Lung (tissue), 11 donors: ENCODE measurements at regions not wholly inside any gene's neighbourhood (a gene's known extent, or its start where the extent isn't known, plus 50 kb on each side); places are given as distances from the start of the nearest gene placed in this dataset.
A peak's percentile ranks its signal among the peaks of the same experiment; 100 is the strongest.

Source experiments
- ATAC-seq: fragments of 200-7000 bp; cut with Tn5 transposase; one replicate; pipeline ENCODE4 v1.9.1; 2020; ENCODE audit warnings: moderate number of reproducible peaks; ENCODE audit not compliant: insufficient read depth, low FRiP score
- DNase-seq, 3 donors: peaks; one replicate each; pipeline ENCODE4 v3.0.0-alpha.2; 2013 to 2017
- H3K27ac ChIP-seq, 2 donors: one replicate each; pipeline ENCODE4 v1.5.1; 2013; ENCODE audit warnings: mild to moderate bottlenecking in 2 of 2, moderate library complexity in 2 of 2, control low read depth in 1 of 2, inconsistent platforms in 1 of 2, low read depth in 1 of 2, low read length in 1 of 2
- H3K27me3 ChIP-seq, 3 donors: one replicate each; pipeline ENCODE4 v1.5.1; 2013; ENCODE audit warnings: low read length in 2 of 3; ENCODE audit not compliant: control insufficient read depth in 3 of 3, insufficient read depth in 3 of 3
- H3K36me3 ChIP-seq, 4 donors: one replicate each; pipeline ENCODE4 v1.5.1; 2013; ENCODE audit warnings: low read length in 4 of 4, mild to moderate bottlenecking in 1 of 4, moderate library complexity in 1 of 4; ENCODE audit not compliant: control insufficient read depth in 4 of 4, insufficient read depth in 4 of 4
- H3K4me1 ChIP-seq, 5 donors: one replicate each; pipeline ENCODE4 v1.5.1; 2013; ENCODE audit warnings: low read length in 5 of 5, mild to moderate bottlenecking in 2 of 5, moderate library complexity in 1 of 5; ENCODE audit not compliant: control insufficient read depth in 5 of 5, insufficient read depth in 5 of 5
- H3K4me3 ChIP-seq: one replicate; pipeline ENCODE4 v1.5.1; 2013; ENCODE audit warnings: mild to moderate bottlenecking, control low read depth, moderate library complexity
- H3K9ac ChIP-seq, 2 donors: one replicate each; pipeline ENCODE4 v1.5.1; 2013; ENCODE audit warnings: low read length in 2 of 2, control low read depth in 1 of 2; ENCODE audit not compliant: insufficient read depth in 1 of 2
- H3K9me3 ChIP-seq, 4 donors: one replicate each; pipeline ENCODE4 v1.5.1; 2013; ENCODE audit warnings: low read length in 3 of 4, mild to moderate bottlenecking in 1 of 4, moderate library complexity in 1 of 4; ENCODE audit not compliant: control insufficient read depth in 4 of 4, insufficient read depth in 3 of 4
- CTCF ChIP-seq: IDR thresholded peaks from 2 replicates; pipeline ENCODE4 v1.5.1; 2012; ENCODE audit warnings: mild to moderate bottlenecking; ENCODE audit errors: control extremely low read depth, extremely low read depth
- WGBS, 2 donors: extraction: QIAGEN DNeasy Blood & Tissue Kit; methylation state at CpG; one replicate each; pipeline ENCODE4 v1.1.7; 2013; 5-methylcytosine and 5-hydroxymethylcytosine counted together
- donor health status: control.
- donor health status: control.
- donor health status: Bipolar disorder and iron deficiency.
- donor health status: healthy.
- donor health status: DM: yes; HTN: yes; CAD: no.

DNA sequence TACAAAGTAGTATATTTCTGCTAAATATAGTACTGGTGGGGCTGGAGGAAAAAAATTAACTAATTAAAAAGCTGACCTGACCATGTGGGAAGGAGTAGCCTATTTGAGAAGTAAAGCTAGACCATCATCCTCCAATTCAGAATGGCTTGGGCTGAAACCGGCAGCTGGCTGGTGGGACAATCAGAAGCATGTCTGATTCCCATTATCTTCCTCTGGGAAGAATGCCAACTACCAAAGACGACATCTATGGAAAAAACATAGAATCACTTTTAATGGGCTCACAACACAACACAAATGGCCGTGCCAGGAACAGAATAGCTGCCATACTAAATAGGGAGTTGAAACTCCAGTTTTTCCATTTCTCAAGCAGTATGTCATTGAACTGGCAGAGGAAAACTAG, 120.4 kb upstream of the FREM2 start:
- ATAC-seq = no peak
- no peaks in the 10 kb centered on the region for H3K27me3 ChIP-seq
- TF ChIP-seq CTCF = no peak
- H3K9ac ChIP-seq = no peak overlapping the region
- DNase-seq = peak; percentile 44 to 87 (median 85)
- H3K9me3 ChIP-seq = peaks cover 0 to 3% (median 1%) of the 10 kb centered on the region in 4 donors
- H3K27ac ChIP-seq = no peak overlapping the region
- H3K36me3 ChIP-seq = no peaks in the 10 kb centered on the region
- H3K4me1 ChIP-seq = peaks cover 0 to 21% (median 0%) of the 10 kb centered on the region in 5 donors
- 62 to 66% methylated on average over 3 of the region's 3 CpGs for WGBS, 2 donors
- no peak overlapping the region for H3K4me3 ChIP-seq

DNA sequence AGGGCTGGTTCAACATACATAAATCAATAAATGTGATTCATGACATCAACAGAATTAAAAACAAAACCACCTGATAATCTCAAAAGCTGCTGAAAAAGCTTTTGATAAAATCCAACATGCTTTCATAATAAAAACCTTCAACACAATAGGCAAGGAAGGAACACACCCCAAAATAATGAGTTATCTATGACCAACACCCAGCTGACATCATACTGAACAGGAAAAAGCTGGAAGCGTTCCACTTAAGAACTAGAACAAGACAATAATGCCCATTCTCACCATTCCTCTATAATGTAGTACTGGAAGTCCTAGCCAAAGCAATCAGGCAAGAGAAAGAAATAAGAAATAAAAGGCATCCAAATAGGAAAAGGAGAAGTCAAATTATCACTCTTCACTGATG, 116.2 kb upstream of the FREM2 start:
- Histone ChIP-seq H3K9ac (no peak overlapping the region), H3K36me3 (no peaks in the 10 kb centered on the region), H3K27me3 (no peaks in the 10 kb centered on the region), H3K4me1 (peaks cover 0 to 17% (median 0%) of the 10 kb centered on the region in 5 donors), H3K9me3 (peaks cover 0 to 3% (median 1%) of the 10 kb centered on the region in 4 donors), H3K4me3 (no peak overlapping the region), H3K27ac (no peak overlapping the region)
- 70 to 85% methylated on average over 1 of the region's 1 CpG for WGBS, 2 donors
- ATAC-seq (no peak), DNase-seq (no peak)
- TF ChIP-seq CTCF = no peak

GRCh38 chr13:38575427-38575826, 111.5 kb upstream of the FREM2 start:
- TF ChIP-seq CTCF = no peak
- DNase-seq (no peak), ATAC-seq (no peak)
- Histone ChIP-seq H3K4me3 (no peak overlapping the region), H3K27ac (no peak overlapping the region), H3K9me3 (peaks cover 0 to 3% (median 0%) of the 10 kb centered on the region in 4 donors), H3K4me1 (no peaks in the 10 kb centered on the region), H3K36me3 (no peaks in the 10 kb centered on the region), H3K9ac (no peak overlapping the region), H3K27me3 (no peaks in the 10 kb centered on the region)
- 55 to 60% methylated on average over 2 of the region's 2 CpGs for WGBS, 2 donors

DNA sequence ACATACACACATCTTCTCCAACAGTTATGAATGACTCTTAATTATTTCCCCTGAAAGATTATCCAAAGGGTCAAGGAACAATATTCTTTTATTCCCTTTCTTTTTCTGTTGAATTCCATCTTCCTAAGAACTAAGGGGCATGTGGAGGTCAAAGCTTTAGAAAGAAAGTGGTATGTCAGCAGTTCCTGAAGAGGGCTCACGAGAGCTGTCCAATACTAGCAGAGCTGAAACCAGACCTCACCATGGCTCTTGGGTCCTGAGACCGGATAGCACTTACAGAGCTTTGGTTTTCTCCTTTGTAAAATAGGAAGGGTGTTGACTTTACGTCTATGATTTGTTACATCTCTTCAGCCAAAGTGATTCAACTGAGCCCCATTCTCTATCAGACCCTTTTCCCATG, 109.8 kb upstream of the FREM2 start:
- no peak for TF ChIP-seq CTCF
- no peaks in the 10 kb centered on the region for H3K27me3 ChIP-seq
- no peaks in the 10 kb centered on the region for H3K9me3 ChIP-seq
- ATAC-seq (no peak), DNase-seq (peak in 2 of 3 donors; percentile 39 to 64)
- no peak overlapping the region for H3K27ac ChIP-seq
- H3K36me3 ChIP-seq = no peaks in the 10 kb centered on the region
- no peak overlapping the region for H3K9ac ChIP-seq
- 60 to 62% methylated on average over 3 of the region's 3 CpGs for WGBS, 2 donors
- no peaks in the 10 kb centered on the region for H3K4me1 ChIP-seq
- no peak overlapping the region for H3K4me3 ChIP-seq
